K562 (cell line): ENCODE measurements at regions not wholly inside any gene's neighbourhood (a gene's known extent, or its start where the extent isn't known, plus 50 kb on each side); places are given as distances from the start of the nearest gene placed in this dataset.

Experiments
- ATAC-seq: fragments of 200-7000 bp; cut with Tn5 transposase; 3 replicates; pipeline ENCODE4 v1.9.1; 2020; ENCODE audit warnings: moderate library complexity
- BruUV-seq: library from RNA; stranded (reverse); fragments of 400-500 nt; replicated peaks from 2 replicates; lab custom pipeline; 2021; lab: Mats Ljungman, UMichigan
- CTCF ChIA-PET: fragments of 300-600 bp; formaldehyde crosslinking; extraction: SDS; loops from one replicate; lab custom pipeline; 2021; ENCODE audit warnings: low intra/inter-chr PET ratio; lab: Yijun Ruan, JAX
- POLR2A ChIA-PET: fragments of 300-600, 350-650 bp; sonication (Branson Sonifier 250); formaldehyde crosslinking; extraction: SDS; loops from one replicate; lab custom pipeline; 2021; ENCODE audit warnings: antibody characterized with exemption, inconsistent platforms; lab: Yijun Ruan, JAX
- DNase-seq, 4 experiments: peaks; one replicate each; pipeline versions ENCODE4 v3.0.0 to v3.0.0-alpha.2; 2011 to 2018; ENCODE audit warnings: low spot score in 3 of 4, mixed read lengths in 3 of 4; ENCODE audit errors: extremely low read depth in 1 of 4
- FAIRE-seq: peaks from 2 replicates; lab custom pipeline; 2011; peaks lifted over from hg19 to GRCh38; lab: Jason Lieb, UNC
- H2AFZ ChIP-seq: 2 replicates; pipeline ENCODE4 v1.6.0; 2011; ENCODE audit warnings: low read depth, low read length, control low read depth, inconsistent platforms
- H3K27ac ChIP-seq: fragments of 200-600 bp; 3 replicates; pipeline ENCODE4 v1.8.0; 2011; ENCODE audit warnings: low read depth, mild to moderate bottlenecking, control low read depth, inconsistent platforms, low read length, moderate library complexity, mixed read lengths; ENCODE audit errors: extremely low read depth
- H3K27me3 ChIP-seq, 2 experiments: fragments of 300-600 bp in 1 of 2; 2 replicates in 1 of 2; 3 replicates in 1 of 2; pipeline versions ENCODE4 v1.6.0 to v1.8.0; 2011; ENCODE audit warnings: inconsistent platforms in 2 of 2, low read length in 2 of 2, mild to moderate bottlenecking in 1 of 2, mixed read lengths in 1 of 2, moderate library complexity in 1 of 2; ENCODE audit not compliant: control insufficient read depth in 2 of 2, insufficient read depth in 2 of 2
- H3K36me3 ChIP-seq: fragments of 300-600 bp; 3 replicates; pipeline ENCODE4 v1.8.0; 2011; ENCODE audit warnings: mild to moderate bottlenecking, low read length, inconsistent platforms; ENCODE audit not compliant: control insufficient read depth, insufficient read depth
- H3K4me1 ChIP-seq, 2 experiments: fragments of 200-600 bp in 1 of 2; replicated peaks in 1 of 2; 2 replicates in 1 of 2; 3 replicates in 1 of 2; pipeline versions ENCODE4 v1.5.1 to v1.8.0; 2011; ENCODE audit warnings: inconsistent platforms in 2 of 2, low read length in 2 of 2, mild to moderate bottlenecking in 1 of 2, mixed read lengths in 1 of 2, moderate library complexity in 1 of 2; ENCODE audit not compliant: control insufficient read depth in 2 of 2, insufficient read depth in 2 of 2
- H3K4me2 ChIP-seq: 2 replicates; pipeline ENCODE4 v1.6.1; 2011; ENCODE audit warnings: low read length, control low read depth, inconsistent platforms, mixed read lengths; ENCODE audit not compliant: insufficient read depth
- H3K4me3 ChIP-seq: fragments of 200-600 bp; sonication (generic), shearing (Covaris generic); 2 replicates; pipeline ENCODE4 v1.5.1; 2016; ENCODE audit warnings: control low read depth, inconsistent platforms
- H3K79me2 ChIP-seq: fragments of 200-600 bp; 3 replicates; pipeline ENCODE4 v1.8.0; 2011; ENCODE audit warnings: low read length, inconsistent platforms; ENCODE audit not compliant: control insufficient read depth, insufficient read depth
- H3K9ac ChIP-seq, 2 experiments: 2 replicates each; pipeline versions ENCODE4 v1.6.0 to v1.6.1; 2011; ENCODE audit warnings: low read depth in 2 of 2, low read length in 2 of 2, control low read depth in 1 of 2, inconsistent platforms in 1 of 2, mild to moderate bottlenecking in 1 of 2, mixed read lengths in 1 of 2; ENCODE audit not compliant: insufficient read depth in 1 of 2
- H3K9me1 ChIP-seq: one replicate; pipeline ENCODE4 v1.6.0; 2011; ENCODE audit warnings: inconsistent platforms, mild to moderate bottlenecking, low read length, moderate library complexity; ENCODE audit not compliant: control insufficient read depth, insufficient read depth
- H3K9me3 ChIP-seq: replicated peaks from 2 replicates; pipeline ENCODE4 v1.5.1; 2011; ENCODE audit warnings: low read depth, low read length, inconsistent platforms; ENCODE audit not compliant: control insufficient read depth, insufficient read depth
- H4K20me1 ChIP-seq: replicated peaks from 2 replicates; pipeline ENCODE4 v1.6.1; 2011; ENCODE audit warnings: low read length, inconsistent platforms, mixed read lengths; ENCODE audit not compliant: control insufficient read depth, insufficient read depth
- ATF1 ChIP-seq, 2 experiments: fragments of 450-650 bp in 1 of 2; IDR thresholded peaks; 2 replicates each; pipeline ENCODE4 v1.6.1; 2016; ENCODE audit warnings: missing compliant biosample characterization in 1 of 2, missing genetic modification characterization in 1 of 2
- DMBX1 ChIP-seq: fragments of 250-450 bp; sonication (Bioruptor Pico); IDR thresholded peaks from 2 replicates; pipeline ENCODE4 v1.8.0; 2022; ENCODE audit warnings: inconsistent platforms, mild to moderate bottlenecking, moderate library complexity, borderline replicate concordance
- GATAD2B ChIP-seq: fragments of 450-650 bp; IDR thresholded peaks from 2 replicates; pipeline ENCODE4 v1.6.1; 2017; ENCODE audit warnings: mild to moderate bottlenecking, borderline replicate concordance
- HDGF ChIP-seq: fragments of 450-650 bp; IDR thresholded peaks from 2 replicates; pipeline ENCODE4 v1.6.1; 2016
- HES1 ChIP-seq: fragments of 450-650 bp; IDR thresholded peaks from 2 replicates; pipeline ENCODE4 v1.6.1; 2016; ENCODE audit warnings: low read depth, mild to moderate bottlenecking, moderate library complexity
- HMGN3 ChIP-seq: IDR thresholded peaks from 2 replicates; pipeline ENCODE4 v1.6.1; 2011; ENCODE audit warnings: borderline replicate concordance, low read depth, mild to moderate bottlenecking, mixed read lengths, low read length; ENCODE audit not compliant: insufficient read length; ENCODE audit errors: extremely low read depth
- KLF6 ChIP-seq: fragments of 250-450 bp; sonication (Bioruptor Pico); IDR thresholded peaks from 2 replicates; pipeline ENCODE4 v1.4.0; 2020; ENCODE audit warnings: mild to moderate bottlenecking, moderate library complexity, borderline replicate concordance
- L3MBTL2 ChIP-seq: fragments of 450-650 bp; IDR thresholded peaks from 2 replicates; pipeline ENCODE4 v1.6.1; 2016; ENCODE audit warnings: mild to moderate bottlenecking, moderate library complexity
- MLLT1 ChIP-seq, 2 experiments: fragments of 450-650 bp; IDR thresholded peaks; 2 replicates each; pipeline ENCODE4 v1.6.1; 2016
- MXD1 ChIP-seq: fragments of 250-450 bp; sonication (Bioruptor Pico); IDR thresholded peaks from 2 replicates; pipeline ENCODE4 v1.8.0; 2021; ENCODE audit warnings: borderline replicate concordance, mild to moderate bottlenecking, moderate library complexity; ENCODE audit not compliant: poor library complexity, severe bottlenecking
- NR2F6 ChIP-seq: fragments of 450-650 bp; formaldehyde crosslinking; IDR thresholded peaks from 2 replicates; pipeline ENCODE4 v1.4.0; 2020; ENCODE audit warnings: mild to moderate bottlenecking
- PHTF2 ChIP-seq: fragments of 250-450 bp; sonication (Bioruptor Pico); IDR thresholded peaks from 2 replicates; pipeline ENCODE4 v1.5.0; 2021; ENCODE audit warnings: mild to moderate bottlenecking
- PREB ChIP-seq: sonication (generic); formaldehyde crosslinking; IDR thresholded peaks from 2 replicates; pipeline ENCODE4 v1.8.1; 2023; ENCODE audit warnings: mild to moderate bottlenecking, missing genetic modification reagents
- SIX5 ChIP-seq, 2 experiments: IDR thresholded peaks; 2 replicates each; pipeline ENCODE4 v1.6.1; 2011; ENCODE audit warnings: low read length in 2 of 2, borderline replicate concordance in 1 of 2, low read depth in 1 of 2, mild to moderate bottlenecking in 1 of 2, moderate library complexity in 1 of 2; ENCODE audit not compliant: insufficient read depth in 1 of 2
- ZBTB7A ChIP-seq: IDR thresholded peaks from 2 replicates; pipeline ENCODE4 v1.6.1; 2011; ENCODE audit warnings: low read depth, mild to moderate bottlenecking, low read length, moderate library complexity, borderline replicate concordance; ENCODE audit not compliant: control insufficient read depth
- ZNF277 ChIP-seq: fragments of 250-450 bp; sonication (Bioruptor Pico); IDR thresholded peaks from 2 replicates; pipeline ENCODE4 v1.8.0; 2022; ENCODE audit warnings: inconsistent platforms, mild to moderate bottlenecking, moderate library complexity, borderline replicate concordance
- WGBS: fragments of 100-300 bp; shearing (Covaris generic); methylation state at CpG from one replicate; pipeline ENCODE4 v1.1.6; 2016; ENCODE audit warnings: low coverage, mixed read lengths; ENCODE audit not compliant: insufficient coverage; ENCODE audit errors: missing lambda C conversion rate; 5-methylcytosine and 5-hydroxymethylcytosine counted together
- in situ Hi-C: fragments of 300-500 bp; cut with MboI; formaldehyde crosslinking; loops from 4 replicates; pipeline ENCODE4 v1.15.0; 2018; ENCODE audit warnings: inconsistent platforms, mixed read lengths
- intact Hi-C: fragments of 100-400 bp; cut with micrococcal nuclease; formaldehyde crosslinking; loops from 2 replicates; pipeline ENCODE4 v1.14.2; 2022

- H3K4me2 ChIP-seq: no peak overlapping the region
- no peak for FAIRE-seq
- TF ChIP-seq PHTF2 (CRISPR knock-in tag) (no peak), ZBTB7A (no peak), HDGF (no peak), ZNF277 (CRISPR knock-in tag) (no peak), ATF1 (CRISPR knock-in tag; IDR thresholded peaks at IDR 0.05) (no peak), ATF1 (tag; IDR thresholded peaks at IDR 0.05) (no peak), KLF6 (CRISPR knock-in tag) (no peak), SIX5 (IDR thresholded peaks at IDR 0.05; ENCODE audit: borderline replicate concordance in 1 of 2, insufficient read depth in 1 of 2, low read depth in 1 of 2, low read length in 2 of 2) (no peak), HMGN3 (no peak), HES1 (no peak), L3MBTL2 (no peak), MXD1 (no peak), GATAD2B (no peak), NR2F6 (CRISPR knock-in tag) (no peak), MLLT1 (IDR thresholded peaks at IDR 0.05) (no peak), PREB (CRISPR knock-in tag) (no peak), DMBX1 (CRISPR knock-in tag) (no peak)
Observed at GRCh38 chrX:30008031-30008430, 207.3 kb upstream of the MAGEB2 start.

More at GRCh38 chrX:30008031-30008430, 207.3 kb upstream of the MAGEB2 start:
- no peaks in the 10 kb centered on the region for H3K27me3 ChIP-seq
- ATAC-seq (no peak), DNase-seq (no peak)
- no peaks in the 10 kb centered on the region for H3K79me2 ChIP-seq
- no peak overlapping the region for H3K4me3 ChIP-seq
- H3K36me3 ChIP-seq: no peaks in the 10 kb centered on the region
- no peaks in the 10 kb centered on the region for H3K4me1 ChIP-seq
- H3K9me3 ChIP-seq: no peaks in the 10 kb centered on the region
- H2AFZ ChIP-seq: no peak overlapping the region
- POLR2A ChIA-PET: no interaction called here
- 0% methylated on average over 2 of the region's 2 CpGs for WGBS
- no peaks in the 10 kb centered on the region for H4K20me1 ChIP-seq
- intact Hi-C loops (no loop called here), in situ Hi-C loops (no loop called here)
- H3K9me1 ChIP-seq: no peaks in the 10 kb centered on the region
- H3K9ac ChIP-seq: no peak overlapping the region
- BruUV-seq: no TSS peak
- CTCF ChIA-PET: no interaction called here
- no peak overlapping the region for H3K27ac ChIP-seq
